ENCODE measurements at regions not wholly inside any gene's neighbourhood (a gene's known extent, or its start where the extent isn't known, plus 50 kb on each side); places are given as distances from the start of the nearest gene placed in this dataset.

DNA sequence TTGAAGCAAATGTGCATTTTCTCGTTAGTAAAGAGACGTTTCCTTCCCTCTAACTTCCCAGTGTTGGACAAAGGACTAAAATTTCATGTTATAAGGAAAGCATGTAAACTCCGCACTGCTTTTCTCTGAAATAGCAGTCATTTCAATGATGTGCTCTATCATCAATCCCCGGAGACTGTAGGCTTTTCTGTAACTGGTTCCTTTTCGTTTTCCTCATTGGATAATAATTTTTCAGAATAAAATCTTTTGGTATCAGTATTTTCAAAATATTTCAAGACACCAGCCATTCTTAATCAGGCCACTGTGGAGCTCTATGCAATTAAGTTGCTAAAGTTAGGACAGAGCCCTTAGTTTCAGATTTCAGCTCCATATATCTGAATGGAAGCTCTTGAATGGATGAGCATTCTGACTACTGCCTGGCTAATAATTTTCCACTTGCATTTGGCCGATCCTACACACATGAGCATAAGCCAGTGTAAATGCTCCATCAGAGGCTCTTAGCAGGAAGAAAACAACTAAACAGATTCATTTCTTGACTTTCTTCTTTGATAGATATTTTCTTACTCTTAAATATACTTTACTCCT lies 157.7 kb downstream of the CHIC2 start:
- Histone ChIP-seq H3K4me2 (ENCODE audit: low read length) (peak overlapping the region; percentile 86), H2AFZ (ENCODE audit: low read depth, low read length) (no peak overlapping the region), H3K27me3 (ENCODE audit: insufficient read depth, low read length) (no peaks in the 10 kb centered on the region), H4K20me1 (ENCODE audit: insufficient read depth, low read length) (no peaks in the 10 kb centered on the region), H3K9me3 (ENCODE audit: insufficient read depth, low read depth, low read length) (no peaks in the 10 kb centered on the region), H3K27ac (ENCODE audit: low read depth, low read length) (no peak overlapping the region), H3K36me3 (ENCODE audit: insufficient read depth, low read length) (no peaks in the 10 kb centered on the region), H3K9ac (ENCODE audit: low read length) (no peak overlapping the region), H3K4me1 (ENCODE audit: insufficient read depth, low read length) (peaks cover 18% of the 10 kb centered on the region), H3K79me2 (ENCODE audit: insufficient read depth, low read length) (no peaks in the 10 kb centered on the region), H3K4me3 (ENCODE audit: insufficient read depth, low read depth, low read length) (peak overlapping the region; percentile 59)
- FAIRE-seq (peak; percentile 9), DNase-seq (ENCODE audit: low read depth) (no peak)
- Mint-ChIP-seq H3K36me3 (ENCODE audit: low read depth, unreplicated experiment) (no peaks in the 10 kb centered on the region), H3K4me1 (ENCODE audit: low read depth, unreplicated experiment) (peaks cover 20% of the 10 kb centered on the region), H3K9me3 (ENCODE audit: unreplicated experiment) (no peaks in the 10 kb centered on the region), H3K4me3 (ENCODE audit: unreplicated experiment) (no peak overlapping the region), H3K27me3 (ENCODE audit: low read depth, unreplicated experiment) (peaks cover 9% of the 10 kb centered on the region), H3K27ac (ENCODE audit: unreplicated experiment) (no peak overlapping the region)
- no peak for TF ChIP-seq EZH2 (IDR thresholded peaks at IDR 0.05; ENCODE audit: insufficient read depth, low read length)
- TF ChIP-seq, protein P1, sequence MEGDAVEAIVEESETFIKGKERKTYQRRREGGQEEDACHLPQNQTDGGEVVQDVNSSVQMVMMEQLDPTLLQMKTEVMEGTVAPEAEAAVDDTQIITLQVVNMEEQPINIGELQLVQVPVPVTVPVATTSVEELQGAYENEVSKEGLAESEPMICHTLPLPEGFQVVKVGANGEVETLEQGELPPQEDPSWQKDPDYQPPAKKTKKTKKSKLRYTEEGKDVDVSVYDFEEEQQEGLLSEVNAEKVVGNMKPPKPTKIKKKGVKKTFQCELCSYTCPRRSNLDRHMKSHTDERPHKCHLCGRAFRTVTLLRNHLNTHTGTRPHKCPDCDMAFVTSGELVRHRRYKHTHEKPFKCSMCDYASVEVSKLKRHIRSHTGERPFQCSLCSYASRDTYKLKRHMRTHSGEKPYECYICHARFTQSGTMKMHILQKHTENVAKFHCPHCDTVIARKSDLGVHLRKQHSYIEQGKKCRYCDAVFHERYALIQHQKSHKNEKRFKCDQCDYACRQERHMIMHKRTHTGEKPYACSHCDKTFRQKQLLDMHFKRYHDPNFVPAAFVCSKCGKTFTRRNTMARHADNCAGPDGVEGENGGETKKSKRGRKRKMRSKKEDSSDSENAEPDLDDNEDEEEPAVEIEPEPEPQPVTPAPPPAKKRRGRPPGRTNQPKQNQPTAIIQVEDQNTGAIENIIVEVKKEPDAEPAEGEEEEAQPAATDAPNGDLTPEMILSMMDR (IDR thresholded peaks at IDR 0.05; ENCODE audit: insufficient read depth, low read depth, low read length) = no peak

DNA sequence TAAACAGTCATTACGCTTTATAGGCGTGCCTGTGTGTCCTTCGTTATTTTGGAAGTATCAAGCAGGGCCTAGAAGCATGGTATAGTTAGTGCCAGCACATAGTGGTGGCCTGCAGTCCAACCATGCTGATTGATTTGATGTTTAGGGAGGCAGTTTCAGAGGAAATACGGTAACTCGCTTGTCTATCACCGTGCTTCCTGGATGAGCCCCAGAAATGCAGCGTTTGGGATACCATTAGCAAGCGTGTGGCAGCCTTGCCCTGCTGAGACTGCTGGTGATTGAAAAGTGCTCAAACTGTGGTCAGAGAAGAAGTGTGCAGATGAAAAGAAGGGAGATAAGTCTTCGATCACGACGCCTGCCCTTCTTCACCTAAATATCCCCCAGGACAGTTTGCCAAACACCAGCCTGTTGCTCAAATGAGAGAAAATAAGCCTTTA lies 158.4 kb downstream of the CHIC2 start:
- H3K4me3 Mint-ChIP-seq (ENCODE audit: unreplicated experiment) = peak overlapping the region; percentile 42
- peak; percentile 58 for FAIRE-seq
- peak overlapping the region; percentile 59 for H3K4me3 ChIP-seq (ENCODE audit: insufficient read depth, low read depth, low read length)
- H3K27ac ChIP-seq (ENCODE audit: low read depth, low read length) = no peak overlapping the region
- peak overlapping the region; percentile 8 for H3K27ac Mint-ChIP-seq (ENCODE audit: unreplicated experiment)
- H3K27me3 ChIP-seq (ENCODE audit: insufficient read depth, low read length) = no peaks in the 10 kb centered on the region
- peak; percentile 71 for DNase-seq (ENCODE audit: low read depth)
- peaks cover 20% of the 10 kb centered on the region for H3K4me1 Mint-ChIP-seq (ENCODE audit: low read depth, unreplicated experiment)
- H3K27me3 Mint-ChIP-seq (ENCODE audit: low read depth, unreplicated experiment) = peaks cover 9% of the 10 kb centered on the region
- peaks cover 18% of the 10 kb centered on the region for H3K4me1 ChIP-seq (ENCODE audit: insufficient read depth, low read length)
- TF ChIP-seq, protein P1 (IDR thresholded peaks at IDR 0.05; ENCODE audit: insufficient read depth, low read depth, low read length) = no peak
- TF ChIP-seq EZH2 (IDR thresholded peaks at IDR 0.05; ENCODE audit: insufficient read depth, low read length) = no peak
- no peaks in the 10 kb centered on the region for H3K9me3 Mint-ChIP-seq (ENCODE audit: unreplicated experiment)
- no peaks in the 10 kb centered on the region for H4K20me1 ChIP-seq (ENCODE audit: insufficient read depth, low read length)
- no peaks in the 10 kb centered on the region for H3K36me3 ChIP-seq (ENCODE audit: insufficient read depth, low read length)
- H3K9me3 ChIP-seq (ENCODE audit: insufficient read depth, low read depth, low read length) = no peaks in the 10 kb centered on the region
- peak overlapping the region; percentile 84 for H2AFZ ChIP-seq (ENCODE audit: low read depth, low read length)
- no peaks in the 10 kb centered on the region for H3K36me3 Mint-ChIP-seq (ENCODE audit: low read depth, unreplicated experiment)
- H3K79me2 ChIP-seq (ENCODE audit: insufficient read depth, low read length) = no peaks in the 10 kb centered on the region
- H3K4me2 ChIP-seq (ENCODE audit: low read length) = peak overlapping the region; percentile 86
- H3K9ac ChIP-seq (ENCODE audit: low read length) = peak overlapping the region; percentile 63

DNA sequence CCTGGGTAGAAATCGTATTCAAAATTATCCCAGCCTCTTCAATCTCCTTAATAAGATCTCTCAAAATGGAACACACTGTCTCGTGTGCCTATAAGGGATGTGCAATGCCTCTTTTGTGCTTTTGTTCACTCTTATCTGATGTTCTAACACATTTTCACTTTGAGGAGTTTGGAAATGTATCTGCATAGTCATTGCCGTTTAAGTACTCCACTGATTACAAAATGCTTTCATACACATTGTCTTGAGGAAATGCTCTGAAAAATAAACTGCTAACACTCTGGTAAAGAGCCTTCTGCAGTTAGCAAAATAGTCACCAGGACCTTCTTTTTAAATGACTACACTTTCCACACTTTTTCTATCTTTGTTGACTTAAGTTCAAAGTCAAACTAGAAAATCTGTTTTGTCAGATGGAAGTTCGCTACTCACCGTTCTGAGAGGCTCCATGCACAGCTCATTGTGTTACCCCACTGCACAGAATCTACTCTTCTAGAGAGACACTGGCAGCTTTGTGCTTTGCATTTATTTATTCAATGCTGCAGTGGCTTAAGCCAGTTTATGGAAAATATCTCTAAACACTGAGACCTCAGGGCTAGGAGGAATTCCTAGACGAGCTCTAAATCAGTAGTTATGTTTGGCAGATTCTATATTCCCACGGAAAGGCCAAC lies 159.0 kb downstream of the CHIC2 start:
- no peaks in the 10 kb centered on the region for H3K27me3 ChIP-seq (ENCODE audit: insufficient read depth, low read length)
- peak overlapping the region; percentile 84 for H2AFZ ChIP-seq (ENCODE audit: low read depth, low read length)
- no peaks in the 10 kb centered on the region for H3K36me3 ChIP-seq (ENCODE audit: insufficient read depth, low read length)
- H3K36me3 Mint-ChIP-seq (ENCODE audit: low read depth, unreplicated experiment) = no peaks in the 10 kb centered on the region
- peak overlapping the region; percentile 86 for H3K4me2 ChIP-seq (ENCODE audit: low read length)
- H4K20me1 ChIP-seq (ENCODE audit: insufficient read depth, low read length) = no peaks in the 10 kb centered on the region
- peaks cover 18% of the 10 kb centered on the region for H3K4me1 ChIP-seq (ENCODE audit: insufficient read depth, low read length)
- H3K4me1 Mint-ChIP-seq (ENCODE audit: low read depth, unreplicated experiment) = peaks cover 20% of the 10 kb centered on the region
- peaks cover 9% of the 10 kb centered on the region for H3K27me3 Mint-ChIP-seq (ENCODE audit: low read depth, unreplicated experiment)
- no peak overlapping the region for H3K9ac ChIP-seq (ENCODE audit: low read length)
- H3K4me3 Mint-ChIP-seq (ENCODE audit: unreplicated experiment) = no peak overlapping the region
- no peak overlapping the region for H3K4me3 ChIP-seq (ENCODE audit: insufficient read depth, low read depth, low read length)
- no peak overlapping the region for H3K27ac ChIP-seq (ENCODE audit: low read depth, low read length)
- DNase-seq (ENCODE audit: low read depth) = no peak
- no peaks in the 10 kb centered on the region for H3K79me2 ChIP-seq (ENCODE audit: insufficient read depth, low read length)
- peak; percentile 23 for FAIRE-seq
- TF ChIP-seq EZH2 (IDR thresholded peaks at IDR 0.05; ENCODE audit: insufficient read depth, low read length) = no peak
- TF ChIP-seq, protein P1 (IDR thresholded peaks at IDR 0.05; ENCODE audit: insufficient read depth, low read depth, low read length) = no peak
- H3K27ac Mint-ChIP-seq (ENCODE audit: unreplicated experiment) = no peak overlapping the region
- no peaks in the 10 kb centered on the region for H3K9me3 Mint-ChIP-seq (ENCODE audit: unreplicated experiment)
- H3K9me3 ChIP-seq (ENCODE audit: insufficient read depth, low read depth, low read length) = no peaks in the 10 kb centered on the region
